ENCODE measurements at regions not wholly inside any gene's neighbourhood (a gene's known extent, or its start where the extent isn't known, plus 50 kb on each side); places are given as distances from the start of the nearest gene placed in this dataset.

- Mint-ChIP-seq H3K27ac (ENCODE audit: unreplicated experiment) (no peak overlapping the region), H3K36me3 (ENCODE audit: low read depth, unreplicated experiment) (no peaks in the 10 kb centered on the region), H3K4me3 (ENCODE audit: unreplicated experiment) (no peak overlapping the region), H3K4me1 (ENCODE audit: unreplicated experiment) (peaks cover 4% of the 10 kb centered on the region), H3K9me3 (ENCODE audit: unreplicated experiment) (no peaks in the 10 kb centered on the region), H3K27me3 (ENCODE audit: unreplicated experiment) (peaks cover 3% of the 10 kb centered on the region)
- no peak for DNase-seq (ENCODE audit: low spot score)
- no peak for TF ChIP-seq CTCF (IDR thresholded peaks at IDR 0.05; ENCODE audit: unreplicated experiment)
Measured at GRCh38 chr15:66911131-66911700, 154.2 kb upstream of the SMAD3 start.

- no peak for TF ChIP-seq CTCF (IDR thresholded peaks at IDR 0.05; ENCODE audit: unreplicated experiment)
- no peak for DNase-seq (ENCODE audit: low spot score)
- Mint-ChIP-seq H3K36me3 (ENCODE audit: low read depth, unreplicated experiment) (no peaks in the 10 kb centered on the region), H3K27me3 (ENCODE audit: unreplicated experiment) (peaks cover 3% of the 10 kb centered on the region), H3K4me3 (ENCODE audit: unreplicated experiment) (no peak overlapping the region), H3K27ac (ENCODE audit: unreplicated experiment) (no peak overlapping the region), H3K9me3 (ENCODE audit: unreplicated experiment) (no peaks in the 10 kb centered on the region), H3K4me1 (ENCODE audit: unreplicated experiment) (peaks cover 4% of the 10 kb centered on the region)
Measured at GRCh38 chr15:66912001-66912400, 153.4 kb upstream of the SMAD3 start.

GRCh38 chr15:66912441-66912840, 153.0 kb upstream of the SMAD3 start:
- no peak overlapping the region for H3K4me3 Mint-ChIP-seq (ENCODE audit: unreplicated experiment)
- no peak for TF ChIP-seq CTCF (IDR thresholded peaks at IDR 0.05; ENCODE audit: unreplicated experiment)
- no peaks in the 10 kb centered on the region for H3K36me3 Mint-ChIP-seq (ENCODE audit: low read depth, unreplicated experiment)
- H3K4me1 Mint-ChIP-seq (ENCODE audit: unreplicated experiment), result peaks cover 4% of the 10 kb centered on the region
- no peak overlapping the region for H3K27ac Mint-ChIP-seq (ENCODE audit: unreplicated experiment)
- no peaks in the 10 kb centered on the region for H3K9me3 Mint-ChIP-seq (ENCODE audit: unreplicated experiment)
- DNase-seq (ENCODE audit: low spot score), result no peak
- H3K27me3 Mint-ChIP-seq (ENCODE audit: unreplicated experiment), result peaks cover 3% of the 10 kb centered on the region

- H3K4me3 Mint-ChIP-seq (ENCODE audit: unreplicated experiment), result no peak overlapping the region
- TF ChIP-seq CTCF (IDR thresholded peaks at IDR 0.05; ENCODE audit: unreplicated experiment), result no peak
Measured at GRCh38 chr15:66917904-66918448, 147.4 kb upstream of the SMAD3 start.

GRCh38 chr15:66919421-66919820, 146.0 kb upstream of the SMAD3 start:
- Mint-ChIP-seq H3K36me3 (ENCODE audit: low read depth, unreplicated experiment) (peaks cover 5% of the 10 kb centered on the region), H3K9me3 (ENCODE audit: unreplicated experiment) (no peaks in the 10 kb centered on the region)
- DNase-seq (ENCODE audit: low spot score), result no peak

More at GRCh38 chr15:66917904-66918448, 147.4 kb upstream of the SMAD3 start:
- H3K27me3 Mint-ChIP-seq (ENCODE audit: unreplicated experiment), result peaks cover 3% of the 10 kb centered on the region
- H3K9me3 Mint-ChIP-seq (ENCODE audit: unreplicated experiment), result no peaks in the 10 kb centered on the region
- no peaks in the 10 kb centered on the region for H3K36me3 Mint-ChIP-seq (ENCODE audit: low read depth, unreplicated experiment)
- DNase-seq (ENCODE audit: low spot score), result no peak
- H3K27ac Mint-ChIP-seq (ENCODE audit: unreplicated experiment), result no peak overlapping the region
- peaks cover 11% of the 10 kb centered on the region for H3K4me1 Mint-ChIP-seq (ENCODE audit: unreplicated experiment)

More at GRCh38 chr15:66919421-66919820, 146.0 kb upstream of the SMAD3 start:
- H3K27me3 Mint-ChIP-seq (ENCODE audit: unreplicated experiment), result peaks cover 5% of the 10 kb centered on the region
- H3K4me3 Mint-ChIP-seq (ENCODE audit: unreplicated experiment), result no peak overlapping the region
- H3K4me1 Mint-ChIP-seq (ENCODE audit: unreplicated experiment), result peaks cover 11% of the 10 kb centered on the region
- TF ChIP-seq CTCF (IDR thresholded peaks at IDR 0.05; ENCODE audit: unreplicated experiment), result no peak
- H3K27ac Mint-ChIP-seq (ENCODE audit: unreplicated experiment), result no peak overlapping the region

Data from endothelial cell (in vitro differentiated cells).